Trophoblast cell (in vitro differentiated cells and primary cell): ENCODE measurements at regions not wholly inside any gene's neighbourhood (a gene's known extent, or its start where the extent isn't known, plus 50 kb on each side); places are given as distances from the start of the nearest gene placed in this dataset.

ENCODE experiments used
- DNase-seq, 2 donors: peaks; one replicate each; pipeline ENCODE4 v3.0.0-alpha.2; 2016
- H2AFZ ChIP-seq: 2 replicates; pipeline ENCODE4 v1.6.1; 2013; ENCODE audit warnings: low read length, moderate library complexity, mild to moderate bottlenecking; ENCODE audit not compliant: insufficient read depth, poor library complexity
- H2AK5ac ChIP-seq: 2 replicates; pipeline ENCODE4 v1.6.1; 2013; ENCODE audit warnings: mild to moderate bottlenecking, low read length
- H2BK120ac ChIP-seq: 2 replicates; pipeline ENCODE4 v1.6.1; 2013; ENCODE audit warnings: low read length, mild to moderate bottlenecking, moderate library complexity; ENCODE audit not compliant: insufficient read depth, poor library complexity
- H2BK12ac ChIP-seq: 2 replicates; pipeline ENCODE4 v1.6.1; 2013; ENCODE audit warnings: mild to moderate bottlenecking, low read length, moderate library complexity
- H2BK5ac ChIP-seq: 2 replicates; pipeline ENCODE4 v1.6.1; 2013; ENCODE audit warnings: low read length, low read depth, moderate library complexity, mild to moderate bottlenecking; ENCODE audit not compliant: poor library complexity
- H3K14ac ChIP-seq: 2 replicates; pipeline ENCODE4 v1.6.1; 2013; ENCODE audit warnings: mild to moderate bottlenecking, low read length
- H3K18ac ChIP-seq: 2 replicates; pipeline ENCODE4 v1.6.1; 2013; ENCODE audit warnings: mild to moderate bottlenecking, low read length
- H3K23ac ChIP-seq: 2 replicates; pipeline ENCODE4 v1.6.1; 2013; ENCODE audit warnings: low read length
- H3K27ac ChIP-seq: 2 replicates; pipeline ENCODE4 v1.5.1; 2013; ENCODE audit warnings: low read depth, mild to moderate bottlenecking, inconsistent platforms, low read length, moderate library complexity
- H3K27me3 ChIP-seq: 2 replicates; pipeline ENCODE4 v1.6.1; 2013; ENCODE audit warnings: inconsistent platforms, mild to moderate bottlenecking, low read length, moderate library complexity; ENCODE audit not compliant: insufficient read depth
- H3K36me3 ChIP-seq, 2 experiments: 1 replicate in 1 of 2; 2 replicates in 1 of 2; pipeline ENCODE4 v1.6.1; 2013; ENCODE audit warnings: low read length in 2 of 2, mild to moderate bottlenecking in 2 of 2, moderate library complexity in 1 of 2; ENCODE audit not compliant: insufficient read depth in 2 of 2, control insufficient read depth in 1 of 2
- H3K4ac ChIP-seq: 2 replicates; pipeline ENCODE4 v1.6.1; 2013; ENCODE audit warnings: low read depth, mild to moderate bottlenecking, low read length, moderate library complexity
- H3K4me1 ChIP-seq, 2 experiments: 1 replicate in 1 of 2; 2 replicates in 1 of 2; pipeline ENCODE4 v1.6.1; 2013; ENCODE audit warnings: low read length in 2 of 2, mild to moderate bottlenecking in 2 of 2, moderate library complexity in 1 of 2; ENCODE audit not compliant: insufficient read depth in 2 of 2, control insufficient read depth in 1 of 2
- H3K4me2 ChIP-seq: 2 replicates; pipeline ENCODE4 v1.6.1; 2013; ENCODE audit warnings: inconsistent platforms, mild to moderate bottlenecking, low read length, moderate library complexity
- H3K4me3 ChIP-seq: 2 replicates; pipeline ENCODE4 v1.5.1; 2013; ENCODE audit warnings: mild to moderate bottlenecking, low read depth, low read length, inconsistent platforms
- H3K79me1 ChIP-seq: one replicate; pipeline ENCODE4 v1.6.1; 2013; ENCODE audit warnings: low read length
- H3K79me2 ChIP-seq: 2 replicates; pipeline ENCODE4 v1.6.1; 2013; ENCODE audit warnings: low read length, mild to moderate bottlenecking; ENCODE audit not compliant: control insufficient read depth, insufficient read depth, poor library complexity
- H3K9ac ChIP-seq: 2 replicates; pipeline ENCODE4 v1.6.1; 2013; ENCODE audit warnings: mild to moderate bottlenecking, low read length
- H3K9me3 ChIP-seq: 2 replicates; pipeline ENCODE4 v1.6.1; 2013; ENCODE audit warnings: low read depth, mild to moderate bottlenecking, control low read depth, inconsistent platforms, low read length; ENCODE audit not compliant: insufficient read depth
- H4K12ac ChIP-seq: 2 replicates; pipeline ENCODE4 v1.6.1; 2013; ENCODE audit warnings: low read depth, mild to moderate bottlenecking, low read length, moderate library complexity
- H4K8ac ChIP-seq: 2 replicates; pipeline ENCODE4 v1.6.1; 2013; ENCODE audit warnings: low read depth, mild to moderate bottlenecking, low read length, moderate library complexity
- H4K91ac ChIP-seq: one replicate; pipeline ENCODE4 v1.6.1; 2013; ENCODE audit warnings: low read depth, mild to moderate bottlenecking, low read length, moderate library complexity
- WGBS: extraction: QIAGEN DNeasy Blood & Tissue Kit; methylation state at CpG from one replicate; pipeline ENCODE4 v1.1.7; 2013; ENCODE audit warnings: missing lambda C conversion rate; ENCODE audit not compliant: insufficient read length, insufficient coverage; ENCODE audit errors: extremely low coverage; 5-methylcytosine and 5-hydroxymethylcytosine counted together

GRCh38 chr11:134634897-134635831 is 223.1 kb upstream of the B3GAT1 start:
- Histone ChIP-seq H3K4ac (no peak overlapping the region), H3K9me3 (peaks cover 3% of the 10 kb centered on the region), H3K27me3 (no peaks in the 10 kb centered on the region), H2BK120ac (no peak overlapping the region), H3K4me1 (no peaks in the 10 kb centered on the region), H3K4me2 (no peak overlapping the region), H3K14ac (no peak overlapping the region), H3K79me2 (no peaks in the 10 kb centered on the region), H4K91ac (no peak overlapping the region), H2BK12ac (no peak overlapping the region), H3K9ac (no peak overlapping the region), H4K8ac (no peak overlapping the region), H3K36me3 (no peaks in the 10 kb centered on the region), H2AK5ac (no peak overlapping the region), H2BK5ac (no peak overlapping the region), H2AFZ (no peak overlapping the region), H3K18ac (no peak overlapping the region), H3K23ac (peak overlapping the region; percentile 17), H3K4me3 (no peak overlapping the region), H4K12ac (no peak overlapping the region), H3K79me1 (no peaks in the 10 kb centered on the region), H3K27ac (no peak overlapping the region)
- no CpG with 5 or more reads among the region's 22 CpGs for WGBS
- DNase-seq = no peak

- DNase-seq = no peak
- Histone ChIP-seq H3K79me2 (no peaks in the 10 kb centered on the region), H3K4ac (no peak overlapping the region), H3K18ac (no peak overlapping the region), H2AFZ (no peak overlapping the region), H3K23ac (no peak overlapping the region), H3K79me1 (no peaks in the 10 kb centered on the region), H4K8ac (no peak overlapping the region), H3K14ac (no peak overlapping the region), H4K91ac (no peak overlapping the region), H2BK12ac (no peak overlapping the region), H3K9ac (no peak overlapping the region), H3K4me3 (no peak overlapping the region), H3K4me2 (no peak overlapping the region), H3K36me3 (no peaks in the 10 kb centered on the region), H4K12ac (no peak overlapping the region), H2BK5ac (no peak overlapping the region), H2AK5ac (no peak overlapping the region), H3K27me3 (no peaks in the 10 kb centered on the region), H3K27ac (no peak overlapping the region), H3K4me1 (no peaks in the 10 kb centered on the region), H2BK120ac (no peak overlapping the region), H3K9me3 (peaks cover 3% of the 10 kb centered on the region)
- WGBS = no CpG with 5 or more reads among the region's 6 CpGs
Observed at GRCh38 chr11:134633276-134633675, 221.2 kb upstream of the B3GAT1 start.

GRCh38 chr11:134632347-134633119 is 220.5 kb upstream of the B3GAT1 start:
- no peaks in the 10 kb centered on the region for H3K79me1 ChIP-seq
- H3K36me3 ChIP-seq = no peaks in the 10 kb centered on the region
- H3K14ac ChIP-seq = no peak overlapping the region
- H3K4me3 ChIP-seq = no peak overlapping the region
- DNase-seq = no peak
- no peak overlapping the region for H3K9ac ChIP-seq
- no peak overlapping the region for H3K4ac ChIP-seq
- no peak overlapping the region for H2BK12ac ChIP-seq
- no peak overlapping the region for H3K4me2 ChIP-seq
- H3K27ac ChIP-seq = no peak overlapping the region
- H4K8ac ChIP-seq = no peak overlapping the region
- H3K23ac ChIP-seq = no peak overlapping the region
- no peaks in the 10 kb centered on the region for H3K4me1 ChIP-seq
- H2AK5ac ChIP-seq = no peak overlapping the region
- H4K12ac ChIP-seq = no peak overlapping the region
- no peak overlapping the region for H3K18ac ChIP-seq
- H3K79me2 ChIP-seq = no peaks in the 10 kb centered on the region
- H2BK5ac ChIP-seq = no peak overlapping the region
- no peak overlapping the region for H4K91ac ChIP-seq
- no CpG with 5 or more reads among the region's 16 CpGs for WGBS
- no peaks in the 10 kb centered on the region for H3K27me3 ChIP-seq
- H2BK120ac ChIP-seq = no peak overlapping the region
- H3K9me3 ChIP-seq = peaks cover 3% of the 10 kb centered on the region
- no peak overlapping the region for H2AFZ ChIP-seq

DNA sequence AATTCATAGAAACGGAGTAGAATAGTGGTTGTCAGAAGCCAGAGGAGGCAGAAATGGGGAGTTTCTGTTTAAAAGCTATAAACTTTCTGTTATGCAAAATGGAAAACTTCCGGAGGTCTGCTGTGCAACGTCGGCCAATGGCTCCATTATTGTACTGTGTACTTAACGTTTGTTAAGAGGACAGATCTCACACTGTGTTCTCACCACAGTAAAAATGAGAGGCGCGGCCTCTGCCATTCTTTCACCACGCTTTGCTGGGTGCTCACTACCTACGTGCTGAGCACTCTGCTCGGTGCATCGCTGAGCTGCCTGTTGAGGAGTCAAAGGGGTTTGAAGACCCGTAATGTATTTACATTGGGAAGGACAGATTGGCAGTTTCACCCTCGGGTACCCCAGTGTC is 218.8 kb upstream of the B3GAT1 start:
- Histone ChIP-seq H3K4me2 (no peak overlapping the region), H4K8ac (no peak overlapping the region), H3K79me1 (no peaks in the 10 kb centered on the region), H2BK12ac (no peak overlapping the region), H3K18ac (no peak overlapping the region), H3K23ac (no peak overlapping the region), H4K91ac (no peak overlapping the region), H3K27me3 (no peaks in the 10 kb centered on the region), H2AK5ac (no peak overlapping the region), H3K4ac (no peak overlapping the region), H2BK5ac (no peak overlapping the region), H3K27ac (no peak overlapping the region), H2BK120ac (no peak overlapping the region), H3K9me3 (peaks cover 3% of the 10 kb centered on the region), H3K9ac (no peak overlapping the region), H3K14ac (no peak overlapping the region), H2AFZ (no peak overlapping the region), H4K12ac (no peak overlapping the region), H3K79me2 (no peaks in the 10 kb centered on the region), H3K4me3 (no peak overlapping the region), H3K36me3 (no peaks in the 10 kb centered on the region), H3K4me1 (no peaks in the 10 kb centered on the region)
- no peak for DNase-seq
- no CpG with 5 or more reads among the region's 13 CpGs for WGBS
